Kidney glomerular epithelial cell (primary cell): ENCODE measurements at regions not wholly inside any gene's neighbourhood (a gene's known extent, or its start where the extent isn't known, plus 50 kb on each side); places are given as distances from the start of the nearest gene placed in this dataset.
"Not testable (repeated sequence)": the region's sequence is repeated elsewhere in the genome, so short reads cannot be mapped to it uniquely, and the experiment has no call there.

ENCODE experiments used
- DNase-seq: peaks from one replicate; lab custom pipeline; 2025; lab: John Stamatoyannopoulos, UW

DNA sequence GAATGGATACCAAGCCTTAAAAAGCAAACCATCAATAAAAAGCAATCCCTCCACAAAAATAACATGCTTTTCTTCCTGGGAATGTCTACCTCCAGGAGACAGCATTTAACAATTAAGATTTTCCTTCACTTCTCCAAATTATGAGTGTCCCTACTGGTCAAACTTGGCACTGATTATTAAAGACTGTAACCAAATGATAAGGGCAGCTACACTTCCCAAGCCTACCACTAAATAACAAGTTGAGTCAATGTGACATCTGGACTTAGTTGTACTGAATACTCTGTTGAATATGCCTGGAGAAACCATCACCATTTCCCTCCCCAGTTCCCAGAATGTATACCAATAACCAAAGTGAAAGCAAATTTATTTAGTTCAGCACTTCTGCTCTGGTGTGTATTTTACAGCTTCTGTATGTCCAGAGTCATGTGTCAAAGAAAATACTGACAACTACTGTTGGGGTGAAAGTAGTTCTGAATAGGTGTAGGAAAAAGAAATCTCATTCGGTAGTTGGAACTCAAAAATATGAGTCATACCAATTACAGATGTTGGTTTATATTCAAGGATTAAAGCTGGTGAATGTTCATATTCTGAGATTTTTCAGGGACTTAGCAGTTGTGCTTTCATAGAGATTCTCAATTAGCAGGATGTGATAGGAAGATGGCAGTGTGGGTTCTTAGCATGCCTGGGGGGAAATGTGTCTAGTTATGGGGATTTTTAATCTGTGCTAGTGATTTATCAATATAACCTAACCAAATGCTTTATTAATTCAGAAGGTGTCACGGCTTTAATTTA lies 1291.6 kb upstream of the GYPC start:
- DNase-seq = no peak

DNA sequence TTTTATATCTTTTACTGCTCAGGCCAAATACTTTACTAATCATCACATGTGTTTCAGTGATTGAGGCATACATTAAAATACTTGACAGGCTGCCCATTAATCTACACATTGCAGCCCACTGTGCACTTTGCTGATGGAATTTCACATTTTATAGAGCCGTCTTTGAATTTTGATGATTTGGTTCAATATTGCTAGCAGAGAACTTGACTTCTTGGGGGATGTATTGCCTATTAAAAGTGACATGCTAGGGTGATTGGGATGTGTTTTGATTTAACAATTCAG lies 1291.0 kb upstream of the GYPC start:
- no peak for DNase-seq

DNA sequence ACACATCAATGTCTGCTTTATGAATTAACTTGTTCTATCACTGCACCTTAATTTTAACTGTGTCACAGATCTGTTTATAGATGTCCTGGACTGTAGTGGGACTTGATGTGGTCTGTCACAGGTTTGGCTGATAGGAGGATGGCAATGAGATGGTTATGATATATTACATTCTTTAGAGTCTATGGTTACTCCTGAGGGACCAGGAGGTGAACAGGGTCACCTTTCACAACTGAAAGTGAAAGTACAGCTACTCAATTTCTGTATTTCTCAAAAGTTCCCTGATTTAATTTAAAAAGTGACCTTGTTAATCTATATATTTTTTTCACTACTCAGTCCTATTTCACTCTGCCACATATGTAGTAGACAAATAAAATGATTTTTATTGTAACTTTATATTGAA lies 1284.1 kb upstream of the GYPC start:
- no peak for DNase-seq

DNA sequence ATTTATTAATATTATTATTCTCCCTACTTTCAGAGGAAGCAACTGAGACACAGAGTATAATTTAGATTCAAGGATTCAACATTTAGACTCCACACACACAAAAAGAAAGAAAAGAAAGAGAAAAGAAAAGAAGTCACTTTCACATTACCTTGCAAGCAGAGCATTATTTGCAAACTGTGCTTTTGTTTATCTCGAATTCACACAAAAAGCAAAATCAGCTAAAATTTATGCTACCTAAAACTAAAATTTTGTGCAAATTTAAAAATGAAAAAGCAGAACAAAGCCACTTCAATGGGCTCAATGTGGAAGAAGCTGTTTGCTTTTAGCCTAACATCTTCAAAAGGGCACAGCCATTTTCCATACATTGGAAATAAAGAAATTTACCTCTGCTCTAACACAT lies 1282.7 kb upstream of the GYPC start:
- DNase-seq = no peak

DNA sequence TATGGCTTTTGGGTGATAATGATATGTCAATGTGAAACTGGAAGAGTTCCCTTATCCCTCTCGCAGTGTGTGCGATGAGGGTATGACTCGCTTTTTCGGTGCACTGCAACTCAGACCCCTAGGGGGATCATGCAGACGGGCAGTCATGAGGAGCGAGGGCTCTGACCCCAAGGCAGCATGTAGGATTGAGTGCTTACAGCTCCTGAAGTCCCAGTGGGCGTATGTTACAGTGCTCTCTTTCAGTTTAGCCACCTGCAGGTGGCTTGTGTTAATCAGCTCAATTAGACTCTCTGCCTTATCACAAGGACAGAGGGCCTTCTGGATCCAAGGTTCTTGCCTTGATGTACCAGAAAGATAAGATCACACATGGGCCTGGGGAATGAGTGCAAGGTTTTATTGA lies 1269.9 kb upstream of the GYPC start:
- DNase-seq = no peak

DNA sequence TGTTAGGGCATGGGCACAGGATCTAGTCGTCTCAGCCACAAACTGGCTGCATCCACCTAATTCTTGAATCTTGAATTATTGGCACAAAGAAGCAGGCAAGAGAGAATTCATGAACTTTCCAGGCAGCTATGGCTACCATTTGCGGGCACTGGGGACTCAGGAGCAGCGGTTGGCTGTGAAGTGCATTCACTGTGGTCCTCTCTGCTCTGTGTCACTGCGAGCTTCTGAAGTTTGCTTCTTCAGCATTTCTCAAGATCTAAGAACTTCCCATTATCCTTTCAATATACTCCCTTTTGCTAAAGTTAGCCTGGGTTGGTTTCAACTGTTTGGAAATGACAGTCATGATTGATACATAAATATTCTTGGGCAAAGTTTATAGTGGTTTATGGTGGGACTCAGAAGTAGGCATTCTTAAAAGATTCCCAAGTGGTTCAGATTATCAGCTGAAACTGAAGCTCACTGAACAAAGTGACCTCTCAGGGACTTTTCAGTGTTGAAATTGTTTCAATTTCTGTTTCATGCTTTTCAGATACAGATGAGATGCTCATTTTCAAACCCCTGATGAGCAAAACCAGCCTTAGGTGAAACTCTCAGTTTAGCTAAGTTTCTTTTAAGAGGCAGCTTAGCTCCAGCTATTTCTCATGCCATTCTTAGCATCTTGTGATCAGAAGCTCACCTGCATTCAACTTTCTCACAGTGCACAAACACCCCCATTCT lies 1258.3 kb upstream of the GYPC start:
- no peak for DNase-seq

DNA sequence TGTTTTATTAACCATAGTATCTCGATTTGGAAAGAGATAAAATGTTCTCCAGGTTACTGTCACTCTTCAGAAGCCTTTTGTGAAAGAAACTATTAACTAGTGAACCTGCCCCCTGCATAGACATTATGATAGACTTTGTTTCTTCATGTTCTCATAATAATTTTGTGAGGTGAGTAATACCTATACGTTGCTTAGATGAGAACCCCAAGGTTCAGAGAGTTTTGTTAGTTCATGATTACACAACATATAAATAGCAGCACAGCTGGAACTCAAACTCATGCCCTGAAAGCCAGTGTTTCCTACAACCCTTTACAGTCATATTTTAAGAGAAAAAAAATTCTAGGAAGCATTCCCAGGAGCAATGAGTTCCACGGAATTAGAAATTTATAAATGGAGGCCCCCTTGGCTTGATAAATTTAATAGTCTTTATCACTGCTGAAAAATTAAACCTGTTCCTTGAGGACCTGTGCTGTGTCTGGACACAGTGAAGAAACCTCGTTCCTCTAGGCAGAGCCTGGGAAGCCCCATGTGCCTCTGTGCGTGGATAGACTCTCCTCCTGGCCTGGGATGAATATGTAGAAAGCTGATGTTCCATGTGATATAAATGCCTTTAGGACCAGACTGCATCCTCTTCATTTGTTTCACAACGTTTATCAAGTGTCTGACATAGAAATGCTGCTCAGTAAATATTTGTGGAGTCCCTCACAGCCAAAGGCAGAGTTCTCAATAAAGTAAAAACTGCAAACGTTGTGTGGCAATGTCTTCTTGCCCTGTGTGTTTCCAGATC lies 1257.0 kb upstream of the GYPC start:
- DNase-seq = no peak

DNA sequence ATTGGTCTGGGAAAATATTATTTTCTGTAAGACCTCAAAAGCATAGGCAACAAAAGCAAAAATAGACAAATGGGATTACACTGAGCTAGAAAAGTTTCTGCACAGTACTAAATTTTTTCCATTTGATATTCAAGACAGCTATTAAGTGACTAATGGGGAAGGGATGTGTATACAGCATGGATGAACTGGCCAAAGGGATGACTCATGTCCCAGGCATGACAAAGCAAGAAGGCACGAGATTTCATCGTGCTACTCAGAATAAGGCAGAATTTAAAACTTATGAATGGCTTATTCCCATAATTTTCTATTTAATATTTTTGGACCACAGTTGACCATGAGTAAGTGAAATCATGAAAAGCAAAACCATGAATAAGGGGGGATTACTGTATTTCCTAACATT lies 1250.1 kb upstream of the GYPC start:
- peak; percentile 91 for DNase-seq

DNA sequence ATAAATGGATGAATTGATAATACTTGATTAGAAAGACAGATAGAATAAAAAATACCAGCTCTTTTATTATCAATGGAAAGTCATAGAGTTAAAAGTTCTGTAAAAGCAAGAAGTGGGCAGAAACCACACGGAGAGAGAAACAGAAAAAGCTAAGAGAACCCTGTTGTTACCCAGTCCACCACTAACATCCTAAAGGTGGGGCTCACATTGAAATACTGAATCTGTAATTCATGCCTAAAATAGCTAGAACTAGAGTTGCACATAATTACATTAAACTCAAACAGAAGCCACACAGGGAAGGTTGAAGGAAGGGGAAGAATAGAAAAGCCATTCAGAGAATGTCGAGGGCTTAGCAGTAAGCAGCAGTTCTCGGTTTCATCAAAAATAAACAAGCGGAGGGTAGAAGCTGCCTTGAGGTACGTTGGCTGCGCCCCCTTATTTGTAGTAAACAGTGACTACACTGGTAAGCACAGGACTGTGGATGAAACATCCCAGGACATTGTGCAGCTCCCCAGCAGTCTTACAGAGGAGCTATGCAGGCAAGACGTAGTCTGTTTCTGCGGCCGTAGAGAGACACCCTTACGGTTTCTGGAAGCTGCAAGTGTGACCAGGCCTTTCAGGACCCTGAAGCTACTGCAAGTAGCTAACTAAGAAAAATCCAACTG lies 1247.0 kb upstream of the GYPC start:
- DNase-seq = no peak

DNA sequence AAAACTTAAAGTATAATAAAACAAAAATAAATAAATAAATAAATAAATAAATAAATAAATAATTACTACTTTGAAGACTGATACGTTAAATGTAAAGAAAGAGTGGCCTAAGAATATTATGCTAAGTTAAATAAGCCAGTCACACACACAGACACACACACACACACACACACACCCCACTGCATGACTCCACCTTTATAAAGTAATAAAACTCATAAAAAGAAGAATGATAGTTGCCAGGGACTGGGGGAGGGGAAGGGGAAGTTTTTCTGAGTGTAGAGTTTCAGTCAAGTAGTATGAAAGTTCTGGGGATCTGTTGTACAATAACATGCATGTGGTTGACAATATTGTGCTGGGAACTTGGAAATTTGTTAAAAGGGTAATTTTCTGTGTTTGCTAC lies 1237.5 kb upstream of the GYPC start:
- DNase-seq = no peak

DNA sequence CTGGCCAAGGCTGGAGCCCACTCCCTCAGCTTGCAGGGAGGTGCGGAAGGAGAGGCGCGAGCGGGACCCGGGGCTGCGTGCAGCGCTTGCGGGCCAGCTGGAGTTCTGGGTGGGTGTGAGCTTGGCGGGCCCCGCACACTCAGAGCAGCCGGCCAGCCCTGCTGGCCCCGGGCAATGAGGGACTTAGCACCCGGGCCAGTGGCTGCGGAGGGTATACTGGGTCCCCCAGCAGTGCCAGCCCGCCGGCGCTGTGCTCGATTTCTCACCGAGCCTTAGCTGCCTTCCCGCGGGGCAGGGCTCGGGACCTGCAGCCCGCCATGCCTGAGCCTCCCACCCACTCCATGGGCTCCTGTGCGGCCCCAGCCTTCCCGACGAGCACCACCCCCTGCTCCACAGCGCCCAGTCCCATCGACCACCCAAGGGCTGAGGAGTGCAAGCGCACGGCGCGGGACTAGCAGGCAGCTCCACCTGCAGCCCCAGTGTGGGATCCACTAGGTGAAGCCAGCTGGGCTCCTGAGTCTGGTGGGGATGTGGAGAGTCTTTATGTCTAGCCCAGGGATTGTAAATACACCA lies 1233.7 kb upstream of the GYPC start:
- DNase-seq = not testable (repeated sequence)

DNA sequence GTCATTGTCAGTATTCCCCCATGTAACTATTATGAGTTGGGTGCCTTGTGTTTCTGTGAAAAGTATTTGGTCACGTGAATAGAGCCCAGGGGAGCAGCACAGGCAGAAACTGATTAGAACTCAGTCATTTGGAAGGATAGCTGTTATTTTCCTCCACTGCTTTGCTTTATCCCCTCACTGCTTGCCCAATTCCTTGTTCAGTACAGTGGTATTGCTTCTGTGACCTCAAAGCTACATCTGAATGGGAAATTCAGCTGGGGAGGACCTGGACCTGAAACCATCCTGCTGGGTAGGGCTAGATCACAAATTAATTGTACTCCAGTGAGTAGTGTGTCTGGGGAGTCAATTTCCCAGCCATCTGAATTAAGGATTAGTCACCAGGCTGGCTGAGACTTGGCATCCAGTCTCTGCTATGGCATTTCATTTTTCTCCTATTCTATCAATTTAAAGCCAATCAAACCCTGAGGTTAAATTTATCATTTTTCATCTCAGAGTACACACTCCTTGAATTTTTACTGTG lies 1231.6 kb upstream of the GYPC start:
- no peak for DNase-seq

DNA sequence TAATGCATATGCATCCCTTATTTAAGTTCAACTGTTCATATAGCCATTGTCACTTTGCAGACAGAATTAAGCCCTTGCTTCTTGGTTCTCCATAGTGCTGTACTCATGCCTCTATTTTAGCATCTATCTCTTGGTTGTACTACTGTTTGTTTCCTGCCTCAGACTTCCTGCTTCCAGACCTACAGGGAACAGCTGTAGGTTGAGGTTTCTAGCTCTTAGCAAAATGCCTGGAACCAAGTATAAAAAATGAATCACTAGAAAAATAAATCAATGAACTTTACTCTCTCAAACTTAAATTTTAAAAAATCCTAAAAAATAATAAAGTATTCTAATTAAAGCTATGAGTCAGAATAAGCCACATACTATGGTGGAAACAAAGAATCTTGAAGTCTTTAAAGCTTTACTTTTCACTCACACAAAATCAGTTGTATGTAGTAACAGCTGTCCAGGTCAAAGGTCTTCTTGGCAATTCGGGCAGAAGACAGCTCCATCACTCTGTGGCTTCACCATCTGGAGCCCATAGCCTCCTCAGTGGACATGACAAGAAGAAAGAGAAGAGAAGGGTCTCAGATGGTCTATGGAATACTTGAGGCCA lies 1228.1 kb upstream of the GYPC start:
- DNase-seq = no peak

DNA sequence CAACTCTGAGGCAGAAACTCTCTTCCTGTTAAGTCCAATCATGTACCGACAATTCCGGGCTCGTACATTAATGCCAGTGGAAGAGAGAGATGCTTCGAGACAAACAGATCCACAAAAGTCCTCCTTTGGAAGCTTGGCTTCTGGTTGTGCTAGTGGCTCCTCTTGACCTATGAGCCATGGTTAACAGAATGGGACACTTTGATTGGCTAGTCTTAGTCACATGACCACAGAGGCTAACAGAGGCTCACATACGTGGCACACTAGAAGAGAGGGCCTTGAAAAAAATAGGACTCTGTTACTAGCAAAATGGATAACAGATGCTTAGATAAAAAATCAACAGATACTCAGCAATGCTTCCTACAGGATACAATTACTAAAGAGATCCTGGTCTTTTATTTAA lies 1211.9 kb upstream of the GYPC start:
- no peak for DNase-seq

DNA sequence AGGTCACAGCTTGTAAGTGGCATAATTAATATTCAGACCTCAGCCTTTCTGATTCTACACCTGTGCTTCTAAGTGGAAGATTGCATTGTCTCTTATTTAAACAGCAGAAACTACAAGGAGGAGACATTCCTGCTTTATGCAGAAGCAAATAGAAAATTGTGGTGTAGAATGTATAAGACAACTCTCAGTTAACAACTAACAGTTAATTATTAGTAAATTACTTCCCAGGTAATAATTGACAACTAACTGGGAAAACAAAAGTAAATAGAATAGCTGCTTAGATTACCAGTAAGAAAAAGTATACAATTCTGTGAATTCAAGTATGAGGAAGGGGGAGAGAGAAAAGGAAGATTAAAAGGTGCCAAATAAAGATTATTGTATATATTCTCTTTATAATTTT lies 1210.5 kb upstream of the GYPC start:
- DNase-seq = no peak

DNA sequence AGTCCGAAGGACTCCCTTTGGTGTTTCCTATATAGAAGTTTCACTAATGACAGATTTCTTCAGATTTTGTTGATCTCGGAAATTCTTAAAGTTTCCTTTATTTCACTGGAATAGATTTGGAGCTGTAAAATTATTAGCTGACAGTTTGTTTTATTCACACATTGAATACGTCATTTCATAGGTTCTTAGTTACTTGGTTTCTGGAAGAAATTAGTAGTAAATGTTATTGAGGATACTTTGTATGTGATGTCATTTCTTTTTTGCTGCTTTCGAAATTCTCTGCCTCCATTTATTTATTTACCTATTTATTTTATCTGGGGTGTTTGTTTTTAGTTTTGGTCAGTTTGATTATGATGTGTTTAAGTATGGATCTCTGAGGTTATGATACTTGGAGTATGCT lies 1205.9 kb upstream of the GYPC start:
- no peak for DNase-seq

DNA sequence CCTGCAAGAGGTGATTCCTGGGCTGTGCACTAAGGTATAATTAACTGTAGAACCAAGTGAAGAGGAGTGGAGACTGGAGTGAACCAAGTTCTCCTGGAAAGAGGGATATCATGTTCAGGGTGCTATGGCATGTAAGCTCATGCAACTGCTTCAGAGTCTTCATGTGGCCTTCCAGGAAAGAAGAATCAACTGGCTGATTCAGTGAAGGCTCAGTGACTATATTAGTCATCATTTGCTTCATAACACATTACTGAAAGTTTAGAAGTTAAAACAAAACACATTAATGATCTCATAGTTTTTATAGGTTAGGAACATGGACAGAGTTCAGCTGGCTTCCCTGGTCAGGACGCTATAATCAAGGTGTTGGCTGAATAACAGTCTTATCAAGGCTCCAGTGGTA lies 1200.8 kb upstream of the GYPC start:
- DNase-seq = no peak

DNA sequence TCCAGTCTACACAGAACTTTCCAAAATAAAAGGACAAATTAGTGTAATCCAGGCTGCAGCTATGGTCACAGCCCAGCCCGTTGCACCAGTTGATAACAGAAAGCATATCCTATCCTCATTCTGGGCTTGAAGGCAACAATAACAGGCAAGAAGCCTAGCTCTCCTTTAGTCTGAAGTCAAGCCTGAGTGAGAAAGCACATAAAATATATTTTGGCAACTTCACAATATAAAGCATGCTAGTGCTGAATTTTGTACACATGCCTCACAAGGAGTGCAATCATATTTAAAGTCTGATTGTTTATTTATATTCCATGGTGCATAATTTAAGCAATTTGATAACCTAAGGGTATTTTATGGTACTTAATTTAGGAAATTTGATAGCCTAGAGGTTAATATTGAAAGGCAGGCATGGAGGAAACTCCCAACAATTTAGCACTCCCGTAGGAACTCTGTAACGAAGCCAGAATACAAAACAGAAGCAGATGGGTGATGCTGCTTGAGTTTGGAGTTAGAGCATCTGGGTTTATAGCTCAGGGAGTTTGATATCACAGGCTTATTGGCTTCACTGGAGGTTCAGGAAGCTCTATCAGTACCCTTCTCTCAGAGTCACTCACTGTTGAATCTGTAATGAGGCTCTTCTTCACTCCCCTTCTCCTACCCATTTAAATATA lies 1199.1 kb upstream of the GYPC start:
- no peak for DNase-seq

DNA sequence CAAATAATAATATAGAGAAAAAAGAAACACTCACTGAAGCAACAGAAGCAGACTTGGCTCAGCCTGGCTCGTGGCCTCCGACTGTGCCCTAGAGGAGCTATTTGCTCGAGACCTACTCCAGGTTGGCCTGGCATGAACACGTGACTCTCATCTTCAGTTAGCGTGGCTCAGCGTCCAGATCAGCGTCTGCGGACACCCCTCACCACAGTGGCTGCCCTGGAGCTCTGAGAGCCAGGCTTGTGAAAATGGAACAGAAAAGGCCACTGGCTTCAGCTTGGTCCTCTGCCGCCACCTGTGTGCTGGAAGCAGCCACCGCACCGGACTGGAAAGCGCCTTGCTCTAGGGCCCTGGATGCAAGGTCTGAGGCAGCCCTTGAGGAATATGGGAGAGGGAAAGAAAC lies 1184.0 kb upstream of the GYPC start:
- no peak for DNase-seq

DNA sequence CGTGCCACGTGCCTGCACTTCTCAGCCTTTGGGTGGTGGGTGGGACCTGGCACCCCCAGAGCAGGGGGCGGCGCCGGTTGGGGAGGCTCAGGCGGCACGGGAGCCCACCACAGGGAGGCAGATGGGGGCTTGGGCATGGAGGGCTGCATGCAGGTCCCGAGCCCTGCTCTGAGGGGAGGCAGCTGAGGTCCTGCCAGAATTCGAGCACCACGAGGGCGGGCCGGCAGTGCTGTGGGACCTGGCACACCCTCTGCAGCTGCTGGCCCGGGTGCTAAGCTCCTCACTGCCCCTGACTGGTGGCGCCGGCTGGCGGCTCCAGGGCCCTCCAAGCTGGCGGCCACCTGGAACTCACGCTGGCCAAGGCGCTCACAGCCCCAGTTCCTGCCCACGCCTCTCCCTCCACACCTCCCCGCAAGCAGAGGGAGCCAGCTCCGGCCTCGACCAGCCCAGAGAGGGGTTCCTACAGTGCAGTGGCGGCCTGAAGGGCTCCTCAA lies 1176.8 kb upstream of the GYPC start:
- DNase-seq = no peak

DNA sequence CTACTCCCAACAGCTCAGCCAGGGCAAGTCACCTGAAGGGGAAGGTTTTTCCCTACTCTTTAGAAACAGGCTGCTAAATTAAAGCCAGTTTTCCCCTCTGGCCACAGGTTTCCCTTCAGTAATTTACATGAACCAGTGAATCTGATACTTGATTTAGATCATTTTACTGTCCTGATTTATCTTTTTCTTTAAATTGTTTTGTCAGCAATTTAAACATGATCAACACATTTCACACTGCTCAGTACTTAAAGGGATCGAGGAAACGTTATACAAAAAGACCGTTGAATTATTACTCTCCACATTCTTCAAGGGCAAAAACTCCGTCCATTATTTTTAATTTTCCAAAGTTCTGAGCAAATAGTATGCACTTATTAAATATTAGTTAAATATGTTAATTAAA lies 1165.7 kb upstream of the GYPC start:
- DNase-seq = no peak
